ENCODE measurements at regions not wholly inside any gene's neighbourhood (a gene's known extent, or its start where the extent isn't known, plus 50 kb on each side); places are given as distances from the start of the nearest gene placed in this dataset.

- TF ChIP-seq POLR2AphosphoS5 (IDR thresholded peaks at IDR 0.05; ENCODE audit: low read depth) (no peak), ZNF331 (CRISPR knock-in tag; IDR thresholded peaks at IDR 0.05; ENCODE audit: low read depth) (no peak), CREB1 (CRISPR knock-in tag; IDR thresholded peaks at IDR 0.05; ENCODE audit: low read depth) (no peak), EZH2 (IDR thresholded peaks at IDR 0.05; ENCODE audit: low read depth, unreplicated experiment) (no peak)
Measured at GRCh38 chr3:145055375-145056076, 1083.9 kb downstream of the DIPK2A start (continued).

- no peaks in the 10 kb centered on the region for H3K27me3 ChIP-seq (ENCODE audit: insufficient read depth)
Measured at GRCh38 chr3:145058483-145058882, 1086.9 kb downstream of the DIPK2A start.

GRCh38 chr3:145063616-145064015 is 1092.0 kb downstream of the DIPK2A start:
- ATAC-seq (no peak), DNase-seq (ENCODE audit: low spot score) (no peak)
- Histone ChIP-seq H3K79me2 (replicated peaks; ENCODE audit: insufficient read depth) (no peaks in the 10 kb centered on the region), H3K9me2 (ENCODE audit: insufficient read depth) (peaks cover 4% of the 10 kb centered on the region; the same call in 1 of the 2 replicates), H3K4me3 (no peak overlapping the region), H3K4me1 (ENCODE audit: insufficient read depth) (no peaks in the 10 kb centered on the region), H4K20me1 (replicated peaks; ENCODE audit: insufficient read depth) (no peaks in the 10 kb centered on the region), H3K27ac (ENCODE audit: low read depth) (no peak overlapping the region), H3K27me3 (ENCODE audit: insufficient read depth) (no peaks in the 10 kb centered on the region), H3K4me2 (no peak overlapping the region), H2AFZ (no peak overlapping the region), H3K36me3 (ENCODE audit: insufficient read depth) (no peaks in the 10 kb centered on the region; the same call in 1 of the 2 replicates), H3F3A (replicated peaks; ENCODE audit: low read depth) (no peaks in the 10 kb centered on the region)
- H3K4me3 Mint-ChIP-seq: no peak overlapping the region
- H3K4me1 Mint-ChIP-seq: 0 out of 3 replicates have a peak, but pooled peaks cover 4% of the 10 kb centered on the region
- H3K36me3 Mint-ChIP-seq (ENCODE audit: low read depth): peaks cover 50% of the 10 kb centered on the region
- H3K9me3 Mint-ChIP-seq: peaks cover 62% of the 10 kb centered on the region
- no peaks in the 10 kb centered on the region for H3K27me3 Mint-ChIP-seq (ENCODE audit: insufficient read depth, low read depth, poor library complexity)
- H3K27ac Mint-ChIP-seq: no peak overlapping the region
- TF ChIP-seq POLR2AphosphoS5 (IDR thresholded peaks at IDR 0.05; ENCODE audit: low read depth) (no peak), ETS1 (IDR thresholded peaks at IDR 0.05) (no peak)

More at GRCh38 chr3:145058483-145058882, 1086.9 kb downstream of the DIPK2A start:
- H3K36me3 Mint-ChIP-seq (ENCODE audit: low read depth): peaks cover 31% of the 10 kb centered on the region
- Histone ChIP-seq H3K4me2 (no peak overlapping the region), H3K27ac (ENCODE audit: low read depth) (no peak overlapping the region), H3K4me3 (no peak overlapping the region), H3K9me2 (ENCODE audit: insufficient read depth) (peaks cover 7% of the 10 kb centered on the region), H3K36me3 (ENCODE audit: insufficient read depth) (no peaks in the 10 kb centered on the region; the same call in 1 of the 2 replicates), H2AFZ (no peak overlapping the region), H3F3A (replicated peaks; ENCODE audit: low read depth) (no peaks in the 10 kb centered on the region), H4K20me1 (replicated peaks; ENCODE audit: insufficient read depth) (no peaks in the 10 kb centered on the region), H3K4me1 (ENCODE audit: insufficient read depth) (no peaks in the 10 kb centered on the region), H3K79me2 (replicated peaks; ENCODE audit: insufficient read depth) (no peaks in the 10 kb centered on the region)
- no peak for ATAC-seq
- TF ChIP-seq POLR2AphosphoS5 (IDR thresholded peaks at IDR 0.05; ENCODE audit: low read depth): no peak
- TF ChIP-seq EZH2phosphoT487 (IDR thresholded peaks at IDR 0.05; ENCODE audit: unreplicated experiment): no peak
- no peak for TF ChIP-seq CREB1 (CRISPR knock-in tag; IDR thresholded peaks at IDR 0.05; ENCODE audit: low read depth)
- no peak for TF ChIP-seq CTCF (conservative IDR thresholded peaks at IDR 0.05; ENCODE audit: low read depth in 2 of 2)
- H3K27me3 Mint-ChIP-seq (ENCODE audit: insufficient read depth, low read depth, poor library complexity): no peaks in the 10 kb centered on the region
- no peaks in the 10 kb centered on the region for H3K4me1 Mint-ChIP-seq
- peaks cover 38% of the 10 kb centered on the region for H3K9me3 Mint-ChIP-seq
- DNase-seq (ENCODE audit: low spot score): no peak
- H3K27ac Mint-ChIP-seq: no peak overlapping the region
- no peak overlapping the region for H3K4me3 Mint-ChIP-seq
